HL-60 (cell line): ENCODE measurements at regions not wholly inside any gene's neighbourhood (a gene's known extent, or its start where the extent isn't known, plus 50 kb on each side); places are given as distances from the start of the nearest gene placed in this dataset.

Experiments used
- CTCF ChIP-seq: IDR thresholded peaks from one replicate; pipeline ENCODE4 v1.5.1; 2011; ENCODE audit warnings: low read length, control low read depth, inconsistent platforms; ENCODE audit not compliant: insufficient read depth
- GABPA ChIP-seq: IDR thresholded peaks from 2 replicates; pipeline ENCODE4 v1.6.1; 2012; ENCODE audit warnings: low read depth
- POLR2AphosphoS5 ChIP-seq: IDR thresholded peaks from 2 replicates; pipeline ENCODE4 v1.6.1; 2012; ENCODE audit warnings: low read depth
- REST ChIP-seq: IDR thresholded peaks from 2 replicates; pipeline ENCODE4 v1.6.1; 2012; ENCODE audit warnings: low read depth; ENCODE audit not compliant: insufficient replicate concordance
- SPI1 ChIP-seq: IDR thresholded peaks from 2 replicates; pipeline ENCODE4 v1.6.1; 2012; ENCODE audit warnings: low read depth, mild to moderate bottlenecking, borderline replicate concordance

- no peak for TF ChIP-seq CTCF
- no peak for TF ChIP-seq POLR2AphosphoS5
- no peak for TF ChIP-seq GABPA
- no peak for TF ChIP-seq REST
- no peak for TF ChIP-seq SPI1
Measured at GRCh38 chr14:62209287-62209899, 447.2 kb downstream of the SNAPC1 start.
